Sciatic nerve (tissue), 2 donors: ENCODE measurements at regions not wholly inside any gene's neighbourhood (a gene's known extent, or its start where the extent isn't known, plus 50 kb on each side); places are given as distances from the start of the nearest gene placed in this dataset.

ENCODE experiments used
- ATAC-seq: fragments of 200-7000 bp; cut with Tn5 transposase; one replicate; pipeline ENCODE4 v1.9.1; 2020; ENCODE audit warnings: mild to moderate bottlenecking, moderate library complexity
- DNase-seq: peaks from one replicate; pipeline ENCODE4 v3.0.0-alpha.2; 2020; ENCODE audit warnings: low spot score
- intact Hi-C: fragments of 100-400 bp; cut with DNase I; formaldehyde crosslinking; loops from one replicate; pipeline ENCODE4 v1.14.2; 2022
- donor health status: DM: no; HTN: no; CAD: no.
- donor health status: DM: no; HTN: no; CAD: no.

DNA sequence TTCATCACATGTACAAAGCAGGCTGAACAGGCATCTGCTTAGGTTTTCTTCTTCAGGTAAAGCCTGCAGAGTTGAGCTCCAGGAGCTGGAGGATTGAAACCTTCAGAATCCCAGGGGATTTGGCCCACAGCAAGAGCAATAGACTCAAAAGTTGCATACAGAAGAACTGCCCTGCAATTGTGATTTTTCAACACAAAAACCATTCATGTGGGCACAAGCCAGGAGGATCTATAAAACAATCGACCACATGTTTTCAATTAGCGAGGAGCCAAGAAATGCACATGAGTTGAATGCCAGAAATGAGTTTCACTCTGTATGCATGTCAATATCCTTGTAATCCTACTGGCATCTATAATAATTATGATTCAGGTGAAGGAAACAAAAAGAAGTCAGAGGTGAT is 576.4 kb downstream of the HDGFL1 start:
- DNase-seq (no peak), ATAC-seq (no peak)
- intact Hi-C loops, result no loop called here

DNA sequence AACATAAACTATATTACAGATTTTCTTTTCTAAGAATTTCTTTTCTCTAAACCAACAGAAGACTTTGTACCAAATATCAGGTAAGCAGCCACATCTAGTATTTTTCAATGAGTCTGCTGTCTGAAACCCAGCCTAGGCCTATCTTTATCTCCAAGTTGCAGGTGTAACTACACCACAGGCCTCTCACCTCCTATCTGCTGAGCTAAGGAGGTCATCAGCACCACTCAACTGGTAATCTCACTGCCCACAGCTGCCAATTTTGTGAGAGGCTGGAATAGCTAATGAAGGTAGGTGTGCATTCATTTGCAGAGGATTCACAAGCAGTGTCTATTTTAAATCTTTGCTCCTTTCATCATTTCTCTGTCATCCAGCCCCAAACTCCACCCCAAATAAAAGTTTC is 584.8 kb downstream of the HDGFL1 start:
- ATAC-seq (no peak), DNase-seq (no peak)
- intact Hi-C loops, result no loop called here

DNA sequence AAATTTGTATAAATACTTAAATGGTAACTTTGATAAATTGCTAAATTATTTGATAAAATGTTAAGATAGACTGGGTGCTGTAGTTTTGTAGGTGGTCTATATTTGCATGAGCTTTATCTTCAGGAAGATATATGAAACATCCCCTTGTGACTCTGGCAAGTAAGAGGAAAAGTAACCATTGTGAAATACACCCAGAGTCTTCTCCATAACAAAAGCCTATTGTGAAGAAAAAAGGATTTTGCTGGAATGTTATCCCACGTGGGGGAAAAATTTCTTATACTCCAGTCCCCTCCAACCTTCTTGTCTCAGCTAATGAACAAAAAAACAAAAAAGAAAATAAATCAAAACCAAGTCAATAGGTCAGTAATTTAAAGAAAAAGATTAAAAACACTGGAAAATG is 600.7 kb downstream of the HDGFL1 start:
- ATAC-seq (no peak), DNase-seq (no peak)
- intact Hi-C loops, result no loop called here

DNA sequence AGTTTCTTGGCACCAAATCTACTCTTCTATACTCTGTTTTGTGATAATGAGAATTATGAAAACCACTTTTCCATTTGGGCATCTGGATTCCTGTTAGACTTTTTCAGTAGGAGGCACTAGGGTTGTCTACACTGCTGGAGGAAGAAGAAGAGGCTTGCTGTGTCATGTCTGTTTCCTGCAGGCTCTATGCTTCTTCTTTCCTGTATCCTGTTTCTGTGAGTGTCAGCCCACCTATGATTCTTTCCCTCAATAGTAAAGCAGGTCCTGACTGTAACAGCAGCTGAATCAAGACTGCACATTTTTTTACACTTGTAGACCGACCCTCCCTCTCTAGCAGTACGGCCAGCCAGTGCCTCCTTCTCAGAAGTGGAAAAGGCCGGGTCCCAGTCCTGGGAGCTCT is 603.9 kb downstream of the HDGFL1 start:
- intact Hi-C loops, result no loop called here
- no peak for DNase-seq
- ATAC-seq, result no peak

DNA sequence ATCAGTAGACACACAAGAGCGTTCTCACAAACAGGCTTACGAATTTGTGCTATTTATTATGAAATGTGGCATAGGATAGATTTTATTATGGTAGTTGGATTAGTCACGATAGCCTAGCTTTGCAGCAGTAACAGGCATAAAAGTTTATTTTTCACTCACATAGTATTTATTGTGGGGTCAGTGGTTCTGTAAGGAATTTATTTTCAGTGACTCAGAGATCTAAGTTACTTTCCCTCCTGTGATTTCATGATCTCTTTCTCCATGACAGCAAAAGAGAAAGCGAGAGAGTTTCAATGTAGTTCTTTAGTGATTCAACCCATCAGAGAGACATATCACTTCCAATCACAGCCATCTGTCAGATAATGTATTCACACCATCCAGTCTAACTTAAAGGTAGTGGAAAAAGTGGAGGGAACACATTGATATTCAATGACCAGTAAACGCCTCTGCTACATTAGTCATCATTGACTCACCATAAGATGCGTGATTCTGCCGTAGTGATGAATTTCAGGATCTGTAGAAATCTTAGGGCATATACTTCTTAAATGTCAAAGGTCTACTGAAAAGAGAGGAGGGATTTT is 605.5 kb downstream of the HDGFL1 start:
- ATAC-seq (no peak), DNase-seq (no peak)
- intact Hi-C loops, result no loop called here

DNA sequence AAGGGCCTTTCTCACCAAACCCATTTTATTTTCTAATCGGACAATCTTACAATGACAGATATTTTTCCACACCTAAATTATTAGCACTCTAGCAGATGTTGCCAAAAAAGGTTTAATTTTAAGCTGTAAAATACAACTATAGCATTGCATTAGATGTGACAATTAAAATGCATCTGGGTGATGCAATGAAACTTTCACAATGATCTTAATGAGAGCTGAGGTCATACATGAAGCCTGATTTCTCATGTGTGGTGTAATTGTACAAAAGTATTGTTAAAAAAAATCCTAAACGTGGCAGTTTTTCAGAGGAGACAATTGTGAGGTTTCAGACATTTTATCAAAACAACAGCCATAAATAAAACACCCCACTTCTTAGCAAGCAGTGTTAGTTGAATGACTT is 606.0 kb downstream of the HDGFL1 start:
- intact Hi-C loops, result no loop called here
- no peak for ATAC-seq

DNA sequence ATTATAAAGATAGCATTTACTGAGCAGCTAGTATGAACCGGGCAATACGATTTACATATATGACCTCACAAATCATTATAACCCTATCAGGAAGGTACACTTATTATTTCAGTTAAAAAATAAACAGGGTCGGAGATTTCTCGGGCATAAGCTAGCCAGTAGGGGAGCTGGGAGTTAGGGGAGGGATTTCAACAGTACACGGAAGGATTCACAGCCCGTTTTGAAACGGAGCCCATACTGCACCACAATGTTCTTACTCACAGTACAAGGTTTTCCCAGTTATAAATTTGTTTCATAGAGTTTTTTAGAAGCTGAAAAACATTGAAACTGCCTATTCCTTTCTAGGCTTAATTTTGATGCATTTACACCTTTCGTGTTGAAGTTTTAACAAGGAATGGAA is 607.1 kb downstream of the HDGFL1 start:
- intact Hi-C loops, result no loop called here
- ATAC-seq, result no peak

More for the DNA sequence above, 606.0 kb downstream of the HDGFL1 start:
- no peak for DNase-seq

DNA sequence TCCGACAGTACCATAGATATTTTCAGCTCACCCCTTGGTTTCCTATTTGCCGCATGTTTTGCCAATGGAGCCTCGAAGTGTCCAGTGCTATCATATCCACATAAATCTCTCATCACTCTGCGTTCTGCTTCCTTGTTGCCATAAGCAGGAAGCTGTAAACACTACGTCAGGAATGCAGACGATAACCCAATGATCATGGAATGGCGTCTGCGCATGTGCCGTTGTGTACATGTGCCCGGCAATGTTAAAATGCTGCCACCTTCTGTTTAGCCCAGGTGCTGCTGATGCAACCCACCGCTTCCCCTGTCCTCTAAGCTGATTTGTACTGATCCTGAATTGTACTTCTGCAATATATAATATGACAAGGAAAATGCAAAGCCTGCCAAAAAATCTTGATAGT is 607.5 kb downstream of the HDGFL1 start:
- intact Hi-C loops, result no loop called here
- no peak for ATAC-seq
- DNase-seq, result no peak

More for the DNA sequence above, 607.1 kb downstream of the HDGFL1 start:
- no peak for DNase-seq

DNA sequence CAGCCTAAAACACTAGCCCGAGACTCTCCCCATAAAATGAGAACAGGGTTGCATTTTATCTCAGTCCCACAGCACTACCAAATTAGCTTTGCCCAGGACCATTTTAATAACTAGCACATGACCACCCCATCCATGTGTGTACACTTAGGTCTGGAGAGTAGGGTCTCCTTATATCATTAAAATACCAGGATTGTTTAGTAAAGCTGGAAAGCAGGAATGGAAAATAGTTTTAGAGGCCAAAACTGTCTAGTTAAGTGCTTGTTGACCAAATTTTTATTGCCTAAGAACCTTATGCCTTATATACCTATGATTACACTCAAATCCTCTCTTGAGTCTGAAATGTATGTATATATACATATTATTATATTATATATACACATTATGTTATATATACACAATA is 608.4 kb downstream of the HDGFL1 start:
- intact Hi-C loops, result no loop called here
- ATAC-seq (no peak), DNase-seq (no peak)

DNA sequence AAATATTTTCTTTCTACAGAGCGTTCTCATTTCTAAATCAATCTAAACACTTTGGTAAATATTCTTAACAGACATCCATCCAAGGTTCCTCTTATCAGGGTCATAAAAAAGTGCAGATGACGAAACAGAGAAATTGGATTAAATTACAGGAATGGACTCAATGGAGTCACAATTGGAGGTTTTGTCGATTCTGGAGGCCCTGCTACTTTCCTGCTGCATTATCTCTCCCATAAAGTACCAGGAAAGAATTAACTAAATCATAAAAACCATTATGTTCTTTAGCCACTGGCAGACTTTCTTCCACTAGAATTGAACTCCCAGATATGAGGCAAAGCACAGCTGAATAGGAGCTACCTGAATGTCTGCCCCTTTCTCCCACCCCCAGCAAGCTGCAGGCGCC is 610.6 kb downstream of the HDGFL1 start:
- ATAC-seq (no peak), DNase-seq (no peak)
- intact Hi-C loops, result no loop called here

DNA sequence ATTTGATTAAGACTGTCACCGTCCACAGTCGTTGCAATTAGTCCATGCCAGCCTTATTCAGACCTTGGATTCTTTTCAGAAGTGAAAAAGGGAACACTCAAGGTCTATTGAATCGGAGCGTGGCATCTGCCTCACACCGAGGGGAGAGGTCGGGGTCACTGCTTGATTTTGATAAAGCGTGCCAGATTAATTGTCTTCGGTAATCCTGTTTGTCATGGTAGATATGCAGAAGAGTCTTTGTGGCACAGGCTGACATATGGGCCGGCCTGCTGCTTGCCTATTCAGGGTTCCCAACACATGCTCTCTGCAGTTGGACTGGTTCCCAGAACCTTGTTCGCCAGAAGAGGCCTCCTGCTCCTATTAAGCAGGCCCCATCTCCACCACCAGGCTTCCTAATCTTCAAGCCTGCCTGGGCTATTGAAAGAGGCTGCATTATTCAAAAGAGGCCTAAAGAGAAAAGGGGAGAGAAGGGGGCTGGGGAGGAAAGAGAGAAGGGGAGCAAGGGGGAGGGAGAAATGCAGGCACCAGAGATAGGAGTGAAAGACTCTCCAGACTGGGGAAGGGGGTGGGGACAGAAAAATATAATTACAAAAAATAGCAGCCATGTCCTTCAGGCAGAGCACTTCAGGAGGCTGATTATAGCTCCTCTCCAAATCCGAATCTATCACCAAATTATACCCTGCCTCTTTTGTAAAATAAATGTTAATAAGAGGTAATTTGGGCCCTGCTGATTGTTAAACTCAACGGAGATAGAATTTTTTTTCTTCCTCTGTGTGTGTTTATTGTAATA is 611.3 kb downstream of the HDGFL1 start:
- no peak for DNase-seq
- intact Hi-C loops, result no loop called here
- ATAC-seq, result no peak

DNA sequence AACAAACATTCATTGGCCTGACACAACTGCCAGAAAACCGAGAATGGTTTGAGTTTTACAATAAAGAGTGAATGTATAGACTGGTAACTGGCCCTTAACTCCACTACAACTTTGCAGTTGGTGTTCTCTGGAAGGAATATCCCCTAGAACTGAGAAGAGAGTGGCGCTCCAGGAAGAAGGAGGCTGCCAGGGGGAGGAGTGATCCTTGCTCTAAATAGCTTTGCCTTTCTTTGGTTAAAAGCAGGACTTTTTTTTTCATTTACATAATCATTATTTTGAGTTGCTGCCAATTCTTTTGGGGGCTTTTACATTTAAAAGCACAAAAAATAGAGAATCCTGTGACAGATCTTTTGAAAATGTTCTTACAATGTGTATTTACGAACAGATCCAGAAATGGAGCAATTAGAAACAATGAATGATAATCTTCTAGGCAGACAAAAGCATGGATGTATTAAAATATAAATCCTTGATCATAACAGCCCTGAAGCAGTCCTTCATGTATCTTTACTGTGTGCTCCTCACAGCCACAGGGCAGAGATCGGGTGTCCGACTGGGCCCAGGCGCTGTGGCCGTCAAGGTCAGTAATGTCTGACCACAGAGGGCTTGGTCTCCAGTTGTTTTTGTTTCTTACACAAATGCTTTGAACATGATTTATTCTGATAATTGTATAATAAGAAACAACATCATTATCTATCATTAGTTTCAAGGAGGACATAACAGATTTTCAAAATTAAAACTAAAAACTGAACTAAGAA is 612.2 kb downstream of the HDGFL1 start:
- DNase-seq, result no peak
- ATAC-seq, result no peak
- intact Hi-C loops, result no loop called here

DNA sequence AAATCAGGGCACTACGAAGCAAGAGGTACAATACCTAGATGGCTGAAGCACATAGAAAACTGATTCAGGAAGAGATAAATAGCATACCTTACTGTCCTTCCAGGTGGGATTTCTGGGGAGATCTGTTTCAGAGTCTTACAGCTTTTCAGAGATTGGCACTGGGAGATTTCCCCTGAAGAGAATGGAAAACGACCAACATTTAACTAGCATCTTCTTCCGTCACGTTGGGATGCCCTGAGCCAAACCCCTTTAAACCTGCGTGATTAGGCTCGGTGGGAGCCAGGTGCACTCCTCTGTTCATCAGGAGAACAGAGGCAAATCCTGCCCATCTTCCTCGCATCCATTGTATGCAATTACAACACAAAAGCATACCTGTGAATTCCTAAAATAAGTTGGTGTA is 614.5 kb downstream of the HDGFL1 start:
- DNase-seq (no peak), ATAC-seq (no peak)
- intact Hi-C loops, result no loop called here

DNA sequence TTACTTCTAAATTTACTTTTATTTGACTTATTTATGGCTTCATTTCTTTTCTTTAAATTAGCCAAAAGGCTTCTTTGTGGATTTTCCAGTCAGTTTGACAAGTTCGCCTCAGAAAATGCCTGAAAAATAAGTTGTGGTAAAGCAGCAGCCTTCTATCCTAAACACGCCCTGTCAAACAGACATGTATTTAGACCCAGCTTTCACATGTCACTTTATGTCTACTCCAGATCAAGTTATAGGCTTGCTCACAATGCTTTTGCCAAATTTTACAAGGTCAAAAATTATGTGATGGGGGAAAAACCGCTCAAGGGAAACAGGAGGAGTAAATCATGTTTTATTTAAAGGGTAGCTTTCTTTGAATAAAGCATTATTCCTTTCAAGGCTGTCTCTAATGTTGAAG is 615.0 kb downstream of the HDGFL1 start:
- no peak for DNase-seq
- intact Hi-C loops, result no loop called here
- ATAC-seq, result no peak

DNA sequence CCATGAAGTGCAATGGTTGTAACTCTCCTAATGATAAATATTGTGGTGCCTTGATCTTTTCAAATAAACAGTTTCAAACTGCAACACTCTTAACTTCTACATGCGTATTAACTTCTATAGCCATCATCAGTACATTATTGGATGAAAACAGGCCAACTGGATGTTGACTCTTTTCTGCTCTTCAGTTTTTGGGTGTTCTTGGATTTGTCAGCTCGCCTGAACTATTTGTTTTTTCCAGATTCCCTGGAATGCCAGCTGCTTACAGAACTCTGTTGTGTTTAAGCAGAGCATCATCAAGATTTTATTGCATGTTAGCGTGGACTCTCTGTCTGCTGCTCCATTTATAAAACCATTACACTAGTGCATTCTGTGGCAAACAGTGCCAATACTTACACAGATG is 626.1 kb downstream of the HDGFL1 start:
- intact Hi-C loops, result no loop called here

DNA sequence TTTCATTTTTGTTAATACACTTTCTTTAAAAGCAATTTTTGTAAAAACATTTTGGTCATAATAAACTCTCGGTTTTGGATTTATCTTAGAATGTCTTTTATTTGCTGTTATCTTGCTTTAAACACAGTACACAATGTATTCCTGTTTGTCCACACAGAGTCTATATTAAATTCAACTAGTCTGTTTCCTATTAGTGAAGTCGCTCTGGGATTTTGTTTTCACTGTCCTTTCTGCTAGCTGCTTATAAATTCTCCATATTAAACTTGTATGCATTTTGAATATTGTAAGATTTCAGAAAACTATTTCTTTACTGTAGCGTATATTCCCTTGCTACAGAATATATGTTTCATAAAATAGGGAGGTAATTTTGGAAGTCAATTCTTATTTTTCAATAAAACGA is 630.2 kb downstream of the HDGFL1 start:
- intact Hi-C loops, result no loop called here
- ATAC-seq (no peak), DNase-seq (no peak)

More for the DNA sequence above, 626.1 kb downstream of the HDGFL1 start:
- ATAC-seq, result no peak
- DNase-seq, result no peak

DNA sequence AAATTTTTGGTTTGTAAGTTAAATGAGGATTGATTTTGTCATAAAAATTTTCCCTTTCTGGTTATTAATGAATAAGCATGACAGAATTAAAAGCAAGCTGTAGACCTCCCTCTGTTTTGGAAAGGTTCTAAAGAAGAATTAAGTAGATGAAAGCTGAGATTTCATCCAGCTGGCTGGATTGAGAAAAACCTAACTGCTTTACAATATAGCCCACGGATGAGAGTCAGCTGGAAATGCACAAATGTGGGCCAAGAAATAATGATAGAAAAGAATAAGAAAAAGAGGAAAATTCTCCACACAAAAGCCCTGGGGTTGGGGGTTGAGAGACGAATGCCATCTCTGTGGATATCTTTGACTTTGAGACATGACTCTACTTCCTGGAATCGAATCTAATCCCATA is 631.6 kb downstream of the HDGFL1 start:
- no peak for ATAC-seq
- DNase-seq, result no peak
- intact Hi-C loops, result no loop called here

DNA sequence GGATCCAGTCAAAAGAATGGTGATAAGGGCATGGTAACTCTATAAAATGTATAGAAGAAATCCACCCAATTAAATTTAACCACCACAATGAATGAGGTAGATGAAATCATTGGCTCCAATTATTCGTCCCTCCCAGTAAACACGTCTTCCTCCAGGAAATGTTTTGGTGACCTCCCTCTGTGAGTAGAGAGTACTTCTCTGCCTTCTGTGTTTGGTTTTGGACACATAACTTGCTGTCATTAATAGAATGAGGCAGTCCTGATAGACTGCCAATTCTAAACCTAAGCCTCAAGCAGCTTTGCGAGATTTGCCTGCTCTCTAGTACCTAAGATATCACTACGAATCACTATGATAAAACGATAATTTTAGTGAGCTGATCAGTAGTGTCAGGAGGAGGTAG is 632.8 kb downstream of the HDGFL1 start:
- intact Hi-C loops, result no loop called here
- no peak for DNase-seq
- ATAC-seq, result no peak

DNA sequence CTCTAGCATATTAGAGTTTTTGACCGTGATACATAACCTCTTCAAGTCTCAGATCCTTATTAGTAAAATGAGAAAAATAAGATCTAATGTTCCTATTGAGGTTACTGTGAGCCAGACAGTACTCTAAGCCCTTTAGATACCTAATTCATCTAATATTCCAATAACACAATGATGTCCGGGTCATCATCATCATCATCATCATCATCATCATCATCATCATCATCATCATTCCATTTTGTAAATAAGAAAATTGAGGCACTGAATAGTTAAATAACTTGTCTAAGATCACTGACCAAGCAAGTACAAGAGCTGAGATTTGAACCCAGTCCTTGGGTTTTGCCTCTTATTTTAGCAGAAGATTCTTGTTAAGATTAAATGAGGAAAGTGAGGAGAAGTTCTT is 643.0 kb downstream of the HDGFL1 start:
- DNase-seq (no peak), ATAC-seq (no peak)
- intact Hi-C loops, result no loop called here

DNA sequence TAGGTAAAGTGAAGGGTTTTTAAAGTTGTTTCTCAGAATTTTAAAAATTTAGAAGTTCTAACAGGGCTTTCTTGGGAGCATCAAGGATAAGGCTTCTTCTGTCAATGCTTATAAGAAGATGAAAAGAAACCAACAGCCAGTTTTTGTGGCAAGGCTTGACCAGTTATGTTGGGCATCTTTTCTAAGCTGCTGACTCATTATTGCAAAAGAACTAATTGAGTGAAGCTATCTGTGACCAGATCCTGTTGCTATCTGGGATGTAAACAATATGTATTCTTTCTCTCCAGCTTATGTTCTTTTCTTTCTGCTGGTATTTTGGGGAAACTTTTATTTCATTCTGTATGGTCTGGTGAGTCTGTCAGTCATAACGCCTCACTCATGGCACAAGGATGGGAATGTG is 643.8 kb downstream of the HDGFL1 start:
- intact Hi-C loops, result no loop called here
- ATAC-seq (no peak), DNase-seq (no peak)
